Forelimb muscle (tissue), 1 donor: ENCODE measurements at regions not wholly inside any gene's neighbourhood (a gene's known extent, or its start where the extent isn't known, plus 50 kb on each side); places are given as distances from the start of the nearest gene placed in this dataset.

Experiments used
- DNase-seq: peaks from one replicate; pipeline ENCODE4 v3.0.0-alpha.2; 2013; ENCODE audit warnings: low read depth

DNA sequence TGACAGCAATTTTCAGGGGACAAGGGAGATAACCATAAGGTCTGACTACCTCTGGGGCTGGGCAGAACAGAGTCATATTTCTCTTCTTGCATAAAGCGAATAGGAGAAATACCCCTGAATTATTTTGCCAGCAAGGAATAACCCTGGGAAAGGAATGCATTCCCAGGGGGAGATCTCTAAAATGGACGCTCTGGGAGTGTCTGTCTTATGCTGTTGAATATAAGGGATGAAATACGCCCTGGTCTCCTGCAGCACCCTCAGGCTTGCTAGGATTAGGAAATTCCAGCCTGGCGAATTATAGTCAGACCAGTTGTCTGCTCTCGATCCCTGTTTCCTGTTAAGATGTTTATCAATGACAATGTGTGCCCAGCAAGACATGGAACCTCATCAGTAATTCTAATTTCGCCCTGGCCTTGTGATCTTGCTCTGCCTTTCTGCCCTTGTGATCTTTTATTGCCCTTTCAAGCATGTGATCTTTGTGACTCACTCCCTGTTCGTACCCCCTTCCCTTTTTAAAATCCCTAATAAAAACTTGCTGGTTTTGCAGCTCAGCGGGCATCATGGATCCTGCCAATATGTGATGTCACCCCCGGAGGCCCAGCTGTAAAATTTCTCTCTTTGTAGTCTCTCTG lies 221.6 kb upstream of the HS3ST5 start:
- DNase-seq: no peak

DNA sequence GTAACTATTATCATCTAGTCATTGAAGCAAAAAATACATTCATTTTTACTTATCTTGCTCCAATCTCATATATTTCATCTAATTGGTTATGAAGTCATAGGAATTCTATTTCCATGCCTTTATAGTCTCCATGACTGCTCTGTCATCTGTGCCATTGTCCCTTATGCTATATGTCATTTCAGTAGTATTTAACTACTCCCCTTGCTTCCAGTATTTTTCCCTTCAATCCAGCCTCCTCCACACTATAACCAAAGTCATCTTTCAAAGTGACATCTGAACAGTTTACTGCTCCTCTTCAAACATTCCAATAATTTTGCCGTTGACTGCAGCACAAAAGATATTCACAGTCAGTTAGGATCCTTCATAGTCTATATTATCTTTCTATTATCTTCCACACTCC lies 216.6 kb upstream of the HS3ST5 start:
- DNase-seq: no peak

DNA sequence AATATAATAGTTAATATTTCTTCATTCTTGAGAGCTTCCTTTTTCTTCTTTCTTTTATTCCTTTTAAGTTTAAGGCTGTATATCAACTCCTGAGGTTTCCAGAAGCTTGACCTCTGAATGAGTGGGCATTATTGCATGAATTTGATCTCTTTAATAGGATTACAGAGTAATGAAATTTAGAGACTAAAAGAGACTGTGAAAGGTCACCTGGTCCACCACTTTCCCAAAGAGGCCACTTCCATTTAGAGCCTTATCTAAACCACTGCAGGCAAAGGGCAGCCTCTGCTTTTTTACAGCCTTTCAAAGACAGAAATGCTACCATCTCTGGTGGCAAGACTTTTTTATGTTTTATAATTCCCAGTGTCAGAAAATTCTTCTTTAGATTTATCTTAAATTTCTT lies 215.3 kb upstream of the HS3ST5 start:
- DNase-seq: no peak

DNA sequence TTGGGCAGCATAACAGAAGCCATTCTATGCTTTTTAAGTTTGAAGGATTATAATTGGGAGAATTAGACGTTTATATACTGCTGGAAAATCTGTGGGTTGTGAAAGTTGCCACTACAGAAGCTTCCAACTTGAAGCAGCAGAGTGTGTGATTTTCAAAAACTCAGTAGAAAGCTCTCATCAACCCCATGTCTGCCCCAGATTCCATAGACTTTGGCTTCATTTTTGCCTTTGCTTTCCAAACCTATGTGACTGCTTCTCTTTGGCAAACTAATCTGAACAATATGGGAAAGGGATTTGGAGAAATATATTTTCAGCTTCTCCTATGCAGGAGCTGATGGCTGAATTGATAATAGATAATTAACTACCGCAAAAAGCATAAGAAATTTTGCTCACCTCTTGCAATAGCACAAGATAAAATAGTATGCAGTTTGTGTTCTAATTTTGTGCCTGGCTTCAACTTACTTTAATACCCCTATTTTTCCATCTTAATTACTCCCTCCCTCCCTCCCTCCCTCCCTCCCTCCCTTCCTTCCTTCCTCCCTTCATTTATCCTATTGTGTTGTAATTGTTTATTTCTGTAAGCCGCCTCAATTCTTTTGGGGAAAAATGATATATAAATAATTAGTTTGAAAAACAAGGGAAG lies 214.1 kb upstream of the HS3ST5 start:
- peak; percentile 1 for DNase-seq

DNA sequence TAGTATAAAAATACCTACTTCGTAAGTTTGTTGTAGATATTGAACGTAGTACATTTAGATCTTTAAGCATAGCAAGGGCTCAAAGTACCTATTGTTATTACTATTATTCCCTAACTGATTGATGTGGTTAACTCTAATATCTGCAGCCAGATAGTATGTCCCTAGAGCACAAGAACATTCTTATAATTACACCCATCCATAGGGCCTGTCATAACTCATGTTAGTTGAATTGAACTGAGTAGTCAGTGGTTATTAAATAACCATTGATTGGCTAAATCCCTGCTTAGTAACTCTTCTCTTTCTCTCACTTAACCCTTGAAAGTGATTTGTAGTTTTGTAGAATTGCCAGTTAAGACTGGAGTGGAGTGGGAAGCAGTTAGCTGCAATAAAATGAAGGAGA lies 207.5 kb upstream of the HS3ST5 start:
- no peak for DNase-seq

DNA sequence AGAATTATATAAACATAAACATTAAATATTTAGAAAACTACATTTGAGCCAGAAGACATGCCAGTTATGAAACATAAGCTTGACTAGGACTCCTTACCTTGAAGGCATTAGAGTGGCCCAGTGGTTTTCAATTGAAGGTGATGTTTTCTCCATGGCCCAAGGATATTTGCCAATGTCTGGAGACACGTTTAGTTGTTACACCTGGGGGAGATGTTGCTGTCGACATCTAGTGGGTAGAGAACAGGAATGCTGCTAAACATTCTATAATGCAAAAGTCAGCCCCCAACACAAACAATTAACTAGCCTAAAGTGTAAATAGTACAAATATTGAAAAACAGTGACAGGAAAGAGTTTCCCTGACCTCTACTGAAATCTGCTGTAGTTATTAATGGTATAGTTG lies 200.9 kb upstream of the HS3ST5 start:
- no peak for DNase-seq

DNA sequence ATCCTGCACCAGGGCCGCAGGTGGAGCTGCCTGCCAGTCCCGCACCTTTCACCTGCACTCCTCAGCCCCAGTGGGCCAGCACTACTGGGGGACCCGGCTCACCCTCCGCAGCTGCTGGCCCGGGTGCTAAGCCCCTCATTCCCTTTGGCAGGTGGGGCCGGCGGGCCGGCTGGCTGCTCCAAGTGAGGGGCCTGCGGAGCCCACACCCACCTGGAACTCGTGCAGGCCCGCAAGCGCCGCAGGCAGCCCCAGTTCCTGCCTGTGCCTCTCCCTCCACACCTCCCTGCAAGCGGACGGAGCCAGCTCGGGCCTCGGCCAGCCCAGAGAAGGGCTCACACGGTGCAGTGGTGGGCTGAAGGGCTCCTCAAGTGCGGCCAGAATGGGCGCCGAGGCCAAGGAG lies 199.0 kb upstream of the HS3ST5 start:
- DNase-seq: no peak

DNA sequence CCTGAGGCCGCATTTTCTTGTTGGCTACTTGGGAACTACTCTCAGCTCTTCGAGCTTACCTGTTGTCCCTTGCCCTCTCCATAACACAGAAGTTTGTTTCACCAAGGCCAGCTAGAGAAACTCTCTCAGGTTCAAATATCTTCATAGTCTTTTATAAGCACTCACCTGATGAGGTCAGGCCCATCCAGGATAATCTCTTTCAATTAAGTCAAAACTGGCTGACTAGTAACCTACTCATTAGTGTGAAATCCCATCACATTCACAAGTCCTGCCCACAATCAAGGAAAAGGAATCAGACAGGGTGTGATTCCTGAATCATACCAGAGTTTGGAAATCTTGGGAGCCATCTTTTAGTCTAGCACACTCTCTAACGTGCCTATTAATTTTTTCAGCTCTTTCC lies 195.2 kb upstream of the HS3ST5 start:
- DNase-seq: no peak

DNA sequence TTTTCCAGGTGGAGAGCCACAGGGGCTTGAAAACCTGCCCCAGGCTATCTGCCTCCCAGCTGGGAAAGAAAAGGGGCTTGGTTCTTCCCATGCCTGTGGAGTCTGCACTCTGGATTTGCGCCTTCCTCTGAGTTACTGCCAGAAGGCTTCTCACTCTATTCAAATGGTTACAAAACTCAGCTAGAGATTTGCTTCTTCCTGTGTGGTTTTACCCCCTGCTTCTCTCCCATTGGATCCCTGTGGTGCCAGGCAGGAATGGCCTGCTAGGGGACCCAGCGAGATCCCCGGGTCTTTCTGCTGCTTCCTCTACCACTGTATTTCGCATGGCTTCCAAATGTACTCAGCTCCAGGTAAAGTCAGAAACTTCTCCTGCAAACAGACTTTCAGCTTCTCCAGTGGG lies 192.0 kb upstream of the HS3ST5 start:
- no peak for DNase-seq

DNA sequence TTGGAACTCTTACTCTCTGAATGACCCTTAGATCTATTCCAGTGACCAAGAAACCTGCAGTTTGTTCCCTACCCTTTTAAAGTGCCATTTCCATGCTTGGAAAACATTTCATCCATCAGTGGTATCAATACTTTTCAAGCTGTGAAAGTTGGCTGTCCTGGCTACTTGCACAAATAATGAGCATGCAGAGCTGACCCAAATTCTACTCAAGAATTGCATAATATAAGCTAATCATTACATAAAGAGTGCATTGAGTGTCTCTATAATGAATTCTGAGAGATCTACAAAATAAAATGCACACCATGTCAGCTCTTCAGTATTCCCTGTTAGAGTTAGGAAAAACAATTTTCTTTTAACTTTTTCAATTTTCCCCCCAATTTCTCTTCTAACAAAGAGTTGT lies 181.3 kb upstream of the HS3ST5 start:
- no peak for DNase-seq

DNA sequence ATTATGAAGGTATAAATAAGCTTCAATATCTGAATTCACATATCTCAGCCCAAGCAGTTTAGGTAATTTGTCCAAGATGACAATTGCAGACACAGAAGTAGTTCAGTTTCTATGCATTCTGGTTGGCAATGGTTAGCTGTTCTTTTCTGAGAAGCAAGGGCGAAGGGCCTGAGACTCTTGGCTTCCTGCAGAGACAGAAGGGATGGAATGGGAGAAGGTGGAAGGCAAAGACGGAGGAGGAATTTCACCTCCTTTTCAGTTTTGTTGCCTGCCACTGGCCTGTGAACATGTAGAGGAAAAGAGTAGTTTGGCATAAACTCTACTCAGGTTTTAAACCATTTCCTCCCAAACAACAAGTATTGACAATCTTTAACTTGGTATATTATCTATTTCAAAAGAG lies 180.7 kb upstream of the HS3ST5 start:
- DNase-seq: no peak

DNA sequence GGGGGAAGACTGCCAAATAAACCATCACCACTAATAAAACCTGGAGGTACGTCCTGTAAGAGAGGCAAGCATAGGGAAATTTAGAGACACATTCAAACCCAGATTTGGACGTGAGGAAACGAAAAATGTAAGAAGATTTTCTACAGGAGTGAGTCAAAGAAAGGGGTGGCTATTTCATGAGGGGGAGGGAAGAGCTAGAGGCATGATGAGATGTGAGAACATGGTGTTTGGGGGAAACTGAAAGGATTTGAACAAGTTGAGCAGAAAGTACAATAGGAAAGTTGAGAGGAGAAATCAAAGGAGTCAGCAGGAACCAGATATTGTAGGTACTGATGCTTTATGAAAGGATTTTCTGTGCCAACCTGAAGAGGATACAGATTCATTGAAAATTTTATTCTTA lies 179.1 kb upstream of the HS3ST5 start:
- no peak for DNase-seq

DNA sequence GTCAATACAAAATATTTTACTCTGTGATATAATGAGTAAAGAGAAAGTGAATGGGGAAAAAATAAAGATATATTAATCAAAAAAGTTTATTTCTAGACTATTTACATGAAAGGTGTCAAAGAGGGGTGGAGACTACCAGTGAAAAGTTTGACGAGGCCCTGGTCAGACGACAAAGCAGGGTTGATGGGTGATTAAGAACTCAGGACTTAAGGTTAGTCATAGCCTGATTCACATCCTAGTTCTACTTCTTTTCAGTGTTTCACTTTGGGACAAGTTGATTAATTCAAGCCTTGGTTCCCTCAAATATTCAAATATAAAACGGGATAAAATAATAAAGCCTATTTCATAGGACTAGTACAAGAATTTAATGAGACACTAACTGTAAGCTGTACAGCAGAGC lies 178.2 kb upstream of the HS3ST5 start:
- no peak for DNase-seq

DNA sequence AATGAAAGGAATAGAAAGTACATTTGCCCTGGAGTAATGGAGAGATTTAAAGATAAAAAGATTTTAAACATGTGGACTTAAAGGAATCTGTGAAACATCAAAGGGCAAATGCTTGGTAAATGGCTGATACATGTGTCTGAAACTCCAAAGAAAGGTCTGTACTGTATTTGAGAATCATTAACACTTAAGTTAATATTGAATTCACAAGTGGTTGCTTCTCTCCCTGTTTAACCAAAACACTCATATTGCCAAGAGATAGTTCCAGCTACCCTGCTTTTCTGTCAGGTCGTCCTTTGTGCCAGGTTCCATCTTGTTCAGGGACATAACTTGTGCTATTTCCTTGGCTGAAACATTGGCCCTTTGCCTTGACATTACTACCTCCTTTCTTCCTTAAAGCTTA lies 171.3 kb upstream of the HS3ST5 start:
- no peak for DNase-seq

DNA sequence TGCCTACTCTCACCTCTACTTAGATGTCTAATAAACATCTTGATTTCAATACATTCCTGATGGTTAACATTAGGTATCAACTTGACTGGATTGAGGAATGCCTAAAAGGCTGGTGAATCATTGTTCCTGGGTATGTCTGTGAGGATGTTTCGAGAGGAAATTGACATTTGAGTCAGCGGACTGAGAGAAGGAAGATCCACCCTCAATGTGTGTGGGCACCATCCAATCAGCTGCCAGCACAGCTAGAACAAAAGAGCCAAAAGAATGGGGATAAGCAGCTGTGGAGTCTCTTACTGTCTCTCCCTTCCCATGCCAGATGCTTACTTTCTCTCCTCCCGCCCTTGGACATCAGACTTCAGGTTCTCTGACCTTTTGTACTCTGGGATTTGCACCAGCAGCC lies 128.6 kb upstream of the HS3ST5 start:
- no peak for DNase-seq

DNA sequence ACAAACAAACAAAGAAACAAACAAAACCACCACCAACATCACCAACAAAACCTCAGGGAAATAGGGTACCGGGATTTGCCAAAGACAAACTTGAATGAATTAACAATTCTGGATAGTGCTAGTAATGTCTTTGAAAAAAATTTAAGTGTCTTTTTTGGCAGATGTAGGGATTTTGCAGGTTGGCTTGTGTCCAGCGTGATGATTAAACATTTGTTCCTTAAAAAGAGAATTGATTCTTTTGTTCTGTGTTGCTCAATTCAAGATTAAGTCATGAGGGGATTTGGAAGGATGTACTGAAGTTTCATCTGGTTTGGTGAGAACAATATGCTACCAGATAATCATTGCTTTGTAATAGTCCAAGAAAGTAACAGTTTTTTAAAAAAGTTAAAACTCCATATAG lies 125.1 kb upstream of the HS3ST5 start:
- DNase-seq: no peak

DNA sequence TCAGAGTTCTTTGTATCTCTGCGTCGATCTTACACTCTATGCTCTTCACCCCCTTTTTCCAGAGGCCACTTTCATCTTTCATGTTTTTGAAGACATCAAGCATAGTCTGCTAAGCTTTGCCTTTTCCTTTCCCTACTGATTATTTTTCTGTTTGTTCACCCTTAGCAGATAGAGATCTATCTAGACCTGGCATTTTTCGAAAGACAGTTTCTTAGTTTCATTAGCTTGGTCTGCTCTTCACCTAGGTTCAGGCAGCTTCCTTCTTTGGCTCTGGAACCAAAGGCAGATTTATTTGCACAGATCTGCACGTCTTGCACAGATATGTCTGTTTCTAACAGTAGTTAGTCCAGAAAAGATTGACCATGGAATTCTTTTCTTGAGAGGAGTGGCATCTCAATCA lies 122.7 kb upstream of the HS3ST5 start:
- DNase-seq: no peak

DNA sequence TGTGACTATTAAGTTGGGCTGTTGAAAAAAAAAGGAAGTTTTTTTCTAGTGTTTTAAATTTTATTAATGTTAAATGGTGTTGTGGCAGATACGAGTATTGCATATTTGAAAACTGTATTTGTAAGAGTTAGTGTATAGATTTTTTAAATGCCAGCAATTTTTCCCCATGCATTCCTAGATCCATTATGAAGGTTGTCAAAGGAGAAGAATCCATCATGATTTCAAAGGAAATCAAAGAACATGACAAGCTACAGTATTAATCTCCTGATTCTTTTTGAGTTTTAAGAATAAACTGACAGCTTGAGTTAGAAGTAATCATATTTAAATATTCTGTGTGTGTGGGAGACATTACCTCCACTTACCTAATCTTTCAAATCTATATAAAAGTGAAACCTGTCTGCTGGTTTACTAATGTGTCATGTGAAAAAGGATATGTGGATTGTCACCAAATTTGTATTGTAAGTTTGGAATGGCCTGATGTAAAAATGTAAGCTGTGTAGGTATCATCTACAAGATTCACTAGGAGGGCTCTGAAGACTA lies 111.0 kb upstream of the HS3ST5 start:
- no peak for DNase-seq

DNA sequence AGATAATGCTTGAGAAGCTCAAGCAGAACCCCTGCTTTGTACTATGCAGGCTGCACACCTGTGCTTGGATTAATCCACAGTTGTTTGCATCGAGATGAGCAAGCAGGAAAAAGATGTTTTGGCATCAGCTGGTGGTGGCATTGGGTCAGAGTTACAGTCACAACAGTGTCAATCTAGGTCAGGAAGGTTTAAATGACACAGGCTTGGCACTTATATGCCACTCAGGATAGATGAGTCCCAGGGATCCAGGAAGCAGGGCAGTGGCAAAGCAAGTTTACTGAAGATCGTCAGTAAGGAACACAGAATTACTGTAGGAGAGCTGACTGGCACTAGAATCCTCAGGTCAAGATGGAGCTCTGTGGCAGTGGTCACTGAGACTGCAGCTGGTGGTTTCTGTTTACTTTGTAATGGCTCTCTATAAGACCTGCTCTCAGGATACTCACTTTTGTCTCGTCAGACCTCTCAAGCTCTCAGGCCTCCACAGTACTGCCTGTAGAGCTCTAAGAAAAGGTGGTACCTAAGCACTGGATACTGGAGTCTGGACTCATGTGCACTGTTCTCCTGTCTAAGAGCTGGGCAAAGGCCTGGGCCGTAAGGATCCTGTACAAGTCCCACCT lies 110.1 kb upstream of the HS3ST5 start:
- no peak for DNase-seq

DNA sequence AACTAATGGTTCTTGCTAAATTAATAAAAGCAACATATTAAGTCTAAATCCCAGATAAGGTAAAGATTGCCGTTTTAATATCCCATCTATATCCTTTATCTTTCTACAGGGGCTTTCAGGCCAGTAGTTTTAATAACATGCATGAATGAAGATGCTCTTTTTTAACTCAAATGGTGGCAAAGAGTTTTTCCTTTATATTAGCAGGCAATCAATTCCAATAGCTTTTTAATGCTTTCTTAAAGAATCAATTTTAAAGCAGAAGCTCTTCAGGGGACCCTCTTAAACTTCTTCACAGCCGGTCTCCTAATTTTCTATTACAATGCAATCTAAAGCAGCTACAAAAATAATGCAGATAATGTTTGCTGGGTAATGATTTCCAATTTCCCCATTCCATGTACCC lies 107.8 kb upstream of the HS3ST5 start:
- no peak for DNase-seq

DNA sequence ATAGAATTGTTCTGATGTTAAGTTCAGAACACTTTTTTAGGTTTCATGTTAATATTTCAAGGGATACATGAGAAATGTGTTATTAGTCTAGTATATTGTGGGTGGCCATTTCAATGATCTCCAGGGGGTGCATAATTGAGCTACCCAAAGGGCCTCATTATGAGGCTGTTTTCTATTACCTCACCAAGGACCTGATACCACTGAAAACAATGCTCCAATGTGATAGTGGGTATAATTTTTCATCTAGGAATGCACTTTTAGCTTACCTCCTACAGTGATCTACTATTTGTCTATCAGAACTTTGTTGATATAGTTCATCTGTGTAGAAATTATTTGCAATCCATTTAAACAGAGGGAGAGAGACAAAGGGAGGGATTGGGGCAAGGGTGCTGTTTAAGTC lies 106.8 kb upstream of the HS3ST5 start:
- DNase-seq: no peak

DNA sequence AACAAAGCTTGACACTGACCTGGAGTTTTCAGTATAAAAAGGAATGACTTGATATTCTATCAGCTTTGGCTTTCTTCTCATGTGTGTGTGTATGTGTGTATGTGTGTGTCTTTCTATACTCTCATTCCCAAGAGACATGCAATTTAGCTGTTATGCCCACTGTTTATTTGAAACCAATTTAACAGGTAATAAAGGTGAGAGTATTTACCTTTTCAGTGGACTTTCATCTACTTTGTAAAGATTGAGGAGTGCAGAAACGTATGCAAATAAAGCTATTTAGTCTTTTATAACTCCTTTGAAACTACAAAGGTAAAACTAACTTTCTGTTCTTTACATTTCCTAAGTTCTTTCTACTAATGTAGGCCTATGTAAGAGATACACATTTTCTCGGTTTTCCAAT lies 103.5 kb upstream of the HS3ST5 start:
- DNase-seq: no peak

DNA sequence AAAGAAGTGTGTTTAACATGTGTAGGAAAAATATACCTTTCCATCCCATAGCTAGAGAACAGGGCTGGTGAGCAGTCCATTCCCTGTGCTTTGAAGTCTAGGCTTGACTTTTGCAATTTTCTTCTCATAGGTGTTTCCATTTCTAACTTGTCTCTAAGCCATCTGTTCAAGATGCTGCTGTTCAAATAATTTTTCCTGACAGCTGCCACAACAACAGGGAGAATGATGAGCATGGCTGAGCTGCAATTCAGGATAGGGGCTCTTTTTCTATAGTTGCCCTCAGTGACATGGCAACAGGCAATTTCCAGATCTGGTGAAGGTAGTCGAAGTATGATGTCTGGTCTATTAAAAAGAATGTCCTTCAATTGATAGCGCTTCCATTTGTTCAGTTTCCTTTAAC lies 103.0 kb upstream of the HS3ST5 start:
- no peak for DNase-seq
